WTC11 (cell line): ENCODE measurements at regions not wholly inside any gene's neighbourhood (a gene's known extent, or its start where the extent isn't known, plus 50 kb on each side); places are given as distances from the start of the nearest gene placed in this dataset.

ENCODE experiments used
- AR ChIP-seq: fragments of 250-450 bp; sonication (Bioruptor Pico); IDR thresholded peaks from 2 replicates; pipeline ENCODE4 v1.9.0; 2021; ENCODE audit warnings: mild to moderate bottlenecking
- CREB1 ChIP-seq: sonication (generic); formaldehyde crosslinking; IDR thresholded peaks from 2 replicates; pipeline ENCODE4 v1.8.0; 2023; ENCODE audit warnings: mild to moderate bottlenecking, missing genetic modification reagents
- CREM ChIP-seq: sonication (generic); formaldehyde crosslinking; IDR thresholded peaks from 2 replicates; pipeline ENCODE4 v1.8.1; 2022; ENCODE audit warnings: mild to moderate bottlenecking, missing genetic modification reagents, moderate library complexity
- CTCF ChIP-seq: fragments of 200-600 bp; IDR thresholded peaks from 2 replicates; pipeline ENCODE4 v1.8.0; 2022; ENCODE audit warnings: antibody characterized with exemption
- ESRRA ChIP-seq: sonication (generic); formaldehyde crosslinking; IDR thresholded peaks from 2 replicates; pipeline ENCODE4 v1.8.1; 2022; ENCODE audit warnings: mild to moderate bottlenecking, missing genetic modification reagents, borderline replicate concordance
- FOXJ3 ChIP-seq: sonication (generic); formaldehyde crosslinking; IDR thresholded peaks from 2 replicates; pipeline ENCODE4 v1.9.0; 2021; ENCODE audit warnings: missing genetic modification reagents, mild to moderate bottlenecking, borderline replicate concordance
- FOXP1 ChIP-seq: sonication (generic); formaldehyde crosslinking; IDR thresholded peaks from 2 replicates; pipeline ENCODE4 v1.8.0; 2022; ENCODE audit warnings: missing genetic modification reagents, mild to moderate bottlenecking, moderate library complexity, borderline replicate concordance
- NR3C1 ChIP-seq: sonication (generic); formaldehyde crosslinking; conservative IDR thresholded peaks from 2 replicates; pipeline ENCODE4 v1.8.1; 2023; ENCODE audit warnings: low read depth, mild to moderate bottlenecking, missing genetic modification reagents
- ZNF671 ChIP-seq: fragments of 250-450 bp; sonication (Bioruptor Pico); IDR thresholded peaks from 2 replicates; pipeline ENCODE4 v1.8.0; 2021; ENCODE audit warnings: mild to moderate bottlenecking
- TF ChIP-seq, protein P1 (sequence below): sonication (generic); formaldehyde crosslinking; IDR thresholded peaks from 2 replicates; pipeline ENCODE4 v1.8.0; 2022; ENCODE audit warnings: mild to moderate bottlenecking, missing genetic modification reagents
- TF ChIP-seq, protein P2 (sequence below): sonication (generic); formaldehyde crosslinking; IDR thresholded peaks from 2 replicates; pipeline ENCODE4 v1.8.1; 2023; ENCODE audit warnings: mild to moderate bottlenecking, missing genetic modification reagents
- TF ChIP-seq, protein P3 (sequence below): sonication (generic); formaldehyde crosslinking; conservative IDR thresholded peaks from 2 replicates; pipeline ENCODE4 v1.8.1; 2022; ENCODE audit warnings: mild to moderate bottlenecking, missing genetic modification reagents

- TF ChIP-seq CREM (CRISPR knock-in tag) (no peak), CTCF (no peak), CREB1 (CRISPR knock-in tag) (no peak), ESRRA (CRISPR knock-in tag) (no peak), FOXP1 (CRISPR knock-in tag) (no peak), FOXJ3 (CRISPR knock-in tag) (no peak), NR3C1 (no peak), AR (CRISPR knock-in tag) (no peak), ZNF671 (CRISPR knock-in tag) (no peak)
- TF ChIP-seq, protein P1, sequence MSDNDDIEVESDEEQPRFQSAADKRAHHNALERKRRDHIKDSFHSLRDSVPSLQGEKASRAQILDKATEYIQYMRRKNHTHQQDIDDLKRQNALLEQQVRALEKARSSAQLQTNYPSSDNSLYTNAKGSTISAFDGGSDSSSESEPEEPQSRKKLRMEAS (CRISPR knock-in tag), result no peak
- TF ChIP-seq, protein P2, sequence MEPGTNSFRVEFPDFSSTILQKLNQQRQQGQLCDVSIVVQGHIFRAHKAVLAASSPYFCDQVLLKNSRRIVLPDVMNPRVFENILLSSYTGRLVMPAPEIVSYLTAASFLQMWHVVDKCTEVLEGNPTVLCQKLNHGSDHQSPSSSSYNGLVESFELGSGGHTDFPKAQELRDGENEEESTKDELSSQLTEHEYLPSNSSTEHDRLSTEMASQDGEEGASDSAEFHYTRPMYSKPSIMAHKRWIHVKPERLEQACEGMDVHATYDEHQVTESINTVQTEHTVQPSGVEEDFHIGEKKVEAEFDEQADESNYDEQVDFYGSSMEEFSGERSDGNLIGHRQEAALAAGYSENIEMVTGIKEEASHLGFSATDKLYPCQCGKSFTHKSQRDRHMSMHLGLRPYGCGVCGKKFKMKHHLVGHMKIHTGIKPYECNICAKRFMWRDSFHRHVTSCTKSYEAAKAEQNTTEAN (CRISPR knock-in tag), result no peak
- TF ChIP-seq, protein P3, sequence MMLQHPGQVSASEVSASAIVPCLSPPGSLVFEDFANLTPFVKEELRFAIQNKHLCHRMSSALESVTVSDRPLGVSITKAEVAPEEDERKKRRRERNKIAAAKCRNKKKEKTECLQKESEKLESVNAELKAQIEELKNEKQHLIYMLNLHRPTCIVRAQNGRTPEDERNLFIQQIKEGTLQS (CRISPR knock-in tag), result no peak
Observed at GRCh38 chr7:42722198-42722597, 189.7 kb downstream of the C7orf25 start.
